ENCODE measurements at regions not wholly inside any gene's neighbourhood (a gene's known extent, or its start where the extent isn't known, plus 50 kb on each side); places are given as distances from the start of the nearest gene placed in this dataset.

DNA sequence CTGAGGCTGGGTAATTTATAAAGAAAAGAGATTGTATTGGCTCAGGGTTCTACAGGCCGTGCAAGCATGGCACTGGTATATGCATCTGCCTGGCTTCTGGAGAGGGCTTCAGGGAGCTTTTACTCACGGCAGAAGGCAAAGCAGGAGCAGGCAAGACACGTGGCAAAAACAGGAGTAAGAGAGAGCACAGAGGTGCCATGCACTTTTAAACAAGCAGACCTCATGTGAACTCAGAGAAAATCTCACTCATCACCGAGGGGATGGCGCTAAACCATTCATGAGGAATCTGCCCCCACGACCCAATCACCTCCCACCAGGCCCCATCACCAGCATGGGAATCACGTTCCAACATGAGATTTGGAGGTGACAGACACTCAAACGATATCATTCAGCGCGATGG, 400.7 kb upstream of the RUNX1 start:
- Histone ChIP-seq H3K18ac (ENCODE audit: insufficient read length, low read depth, low read length) (no peak overlapping the region), H2BK20ac (ENCODE audit: low read depth, low read length, poor library complexity, severe bottlenecking) (no peak overlapping the region), H3K79me2 (ENCODE audit: insufficient read depth, low read length) (no peaks in the 10 kb centered on the region), H3K4me2 (ENCODE audit: insufficient read depth, insufficient read length, low read length) (no peak overlapping the region), H3K27me3 (ENCODE audit: insufficient read depth, low read length) (no peaks in the 10 kb centered on the region), H3K79me1 (ENCODE audit: insufficient read depth, low read depth, low read length, poor library complexity, severe bottlenecking) (no peaks in the 10 kb centered on the region), H3K23me2 (ENCODE audit: insufficient read length, low read depth, low read length, poor library complexity, severe bottlenecking) (no peaks in the 10 kb centered on the region), H4K8ac (replicated peaks; ENCODE audit: insufficient read length, low read depth, low read length) (no peak overlapping the region), H3K56ac (ENCODE audit: insufficient read length, low read depth, low read length) (no peak overlapping the region), H2BK15ac (ENCODE audit: low read depth, low read length) (no peak overlapping the region), H3K9me3 (ENCODE audit: control insufficient read depth, low read depth, low read length) (peaks cover 8% of the 10 kb centered on the region), H3K27ac (ENCODE audit: insufficient read length, low read depth, low read length) (no peak overlapping the region), H3K4me1 (ENCODE audit: insufficient read depth, low read length) (no peaks in the 10 kb centered on the region), H3K23ac (ENCODE audit: insufficient read length, low read depth, low read length) (no peak overlapping the region), H2AFZ (ENCODE audit: low read length) (no peak overlapping the region), H4K5ac (ENCODE audit: insufficient read length, low read depth, low read length) (no peak overlapping the region), H2BK5ac (ENCODE audit: insufficient read length, low read length) (no peak overlapping the region), H3K9ac (ENCODE audit: extremely low read depth, insufficient read length, low read length) (no peak overlapping the region), H3K4ac (ENCODE audit: low read depth, low read length) (no peak overlapping the region), H4K20me1 (ENCODE audit: control insufficient read depth, insufficient read depth, insufficient read length) (no peaks in the 10 kb centered on the region), H3T11ph (ENCODE audit: low read length) (no peak overlapping the region), H2AK5ac (ENCODE audit: insufficient read length, low read length) (no peak overlapping the region), H3K14ac (ENCODE audit: insufficient read depth, low read length) (no peak overlapping the region), H4K91ac (ENCODE audit: insufficient read length, low read depth, low read length) (no peak overlapping the region), H2BK12ac (ENCODE audit: insufficient read length, low read depth, low read length) (no peak overlapping the region), H2BK120ac (ENCODE audit: low read depth, low read length, poor library complexity, severe bottlenecking) (no peak overlapping the region)
- Mint-ChIP-seq H3K4me3 (no peak overlapping the region), H3K4me1 (no peaks in the 10 kb centered on the region), H3K27ac (no peak overlapping the region), H3K36me3 (ENCODE audit: insufficient read depth in 1 of 3, low read depth in 3 of 3) (peaks cover 20 to 29% (median 23%) of the 10 kb centered on the region in 3 experiments), H3K9me3 (peaks cover 24 to 34% of the 10 kb centered on the region in 2 experiments), H3K27me3 (ENCODE audit: low read depth) (peaks cover 4% of the 10 kb centered on the region)
- no CpG with 5 or more reads among the region's 10 CpGs for WGBS (ENCODE audit: extremely low coverage, insufficient read length, low lambda C conversion rate)
- TF ChIP-seq, protein P1, sequence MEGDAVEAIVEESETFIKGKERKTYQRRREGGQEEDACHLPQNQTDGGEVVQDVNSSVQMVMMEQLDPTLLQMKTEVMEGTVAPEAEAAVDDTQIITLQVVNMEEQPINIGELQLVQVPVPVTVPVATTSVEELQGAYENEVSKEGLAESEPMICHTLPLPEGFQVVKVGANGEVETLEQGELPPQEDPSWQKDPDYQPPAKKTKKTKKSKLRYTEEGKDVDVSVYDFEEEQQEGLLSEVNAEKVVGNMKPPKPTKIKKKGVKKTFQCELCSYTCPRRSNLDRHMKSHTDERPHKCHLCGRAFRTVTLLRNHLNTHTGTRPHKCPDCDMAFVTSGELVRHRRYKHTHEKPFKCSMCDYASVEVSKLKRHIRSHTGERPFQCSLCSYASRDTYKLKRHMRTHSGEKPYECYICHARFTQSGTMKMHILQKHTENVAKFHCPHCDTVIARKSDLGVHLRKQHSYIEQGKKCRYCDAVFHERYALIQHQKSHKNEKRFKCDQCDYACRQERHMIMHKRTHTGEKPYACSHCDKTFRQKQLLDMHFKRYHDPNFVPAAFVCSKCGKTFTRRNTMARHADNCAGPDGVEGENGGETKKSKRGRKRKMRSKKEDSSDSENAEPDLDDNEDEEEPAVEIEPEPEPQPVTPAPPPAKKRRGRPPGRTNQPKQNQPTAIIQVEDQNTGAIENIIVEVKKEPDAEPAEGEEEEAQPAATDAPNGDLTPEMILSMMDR (conservative IDR thresholded peaks at IDR 0.05) = no peak
- DNase-seq = no peak

All from H9 (cell line).